LNCAP (cell line): ENCODE measurements at regions not wholly inside any gene's neighbourhood (a gene's known extent, or its start where the extent isn't known, plus 50 kb on each side); places are given as distances from the start of the nearest gene placed in this dataset.

Source experiments
- CTCF ChIP-seq: fragments of 450-650 bp; IDR thresholded peaks from 2 replicates; pipeline ENCODE4 v1.5.1; 2017; ENCODE audit warnings: mild to moderate bottlenecking

GRCh38 chr2:16050261-16050907 is 110.0 kb downstream of the MYCN start:
- TF ChIP-seq CTCF, result no peak

GRCh38 chr2:16049406-16049805 is 109.1 kb downstream of the MYCN start:
- no peak for TF ChIP-seq CTCF

- TF ChIP-seq CTCF, result no peak
Observed at GRCh38 chr2:16048466-16048865, 108.1 kb downstream of the MYCN start.

- TF ChIP-seq CTCF, result no peak
Observed at GRCh38 chr2:16047701-16048100, 107.4 kb downstream of the MYCN start.

DNA sequence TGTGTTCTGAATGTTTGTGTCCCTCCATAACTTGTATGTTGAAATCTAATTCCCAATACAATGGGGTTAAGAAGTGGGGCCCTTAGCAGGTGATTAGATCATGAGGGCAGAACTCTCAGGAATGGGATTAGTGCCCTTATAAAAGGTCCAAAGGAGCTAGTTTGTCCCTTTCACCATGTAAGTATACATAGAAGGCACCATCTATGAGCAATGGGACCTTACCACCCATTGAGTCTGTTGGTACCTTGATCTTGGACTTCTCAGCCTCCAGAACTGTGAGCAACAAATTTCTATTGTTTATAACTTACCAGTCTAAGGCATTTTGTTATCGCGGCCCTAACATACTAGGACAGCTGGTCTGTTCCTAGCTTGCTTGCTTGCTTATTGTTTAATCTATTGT is 106.3 kb downstream of the MYCN start:
- TF ChIP-seq CTCF, result no peak

DNA sequence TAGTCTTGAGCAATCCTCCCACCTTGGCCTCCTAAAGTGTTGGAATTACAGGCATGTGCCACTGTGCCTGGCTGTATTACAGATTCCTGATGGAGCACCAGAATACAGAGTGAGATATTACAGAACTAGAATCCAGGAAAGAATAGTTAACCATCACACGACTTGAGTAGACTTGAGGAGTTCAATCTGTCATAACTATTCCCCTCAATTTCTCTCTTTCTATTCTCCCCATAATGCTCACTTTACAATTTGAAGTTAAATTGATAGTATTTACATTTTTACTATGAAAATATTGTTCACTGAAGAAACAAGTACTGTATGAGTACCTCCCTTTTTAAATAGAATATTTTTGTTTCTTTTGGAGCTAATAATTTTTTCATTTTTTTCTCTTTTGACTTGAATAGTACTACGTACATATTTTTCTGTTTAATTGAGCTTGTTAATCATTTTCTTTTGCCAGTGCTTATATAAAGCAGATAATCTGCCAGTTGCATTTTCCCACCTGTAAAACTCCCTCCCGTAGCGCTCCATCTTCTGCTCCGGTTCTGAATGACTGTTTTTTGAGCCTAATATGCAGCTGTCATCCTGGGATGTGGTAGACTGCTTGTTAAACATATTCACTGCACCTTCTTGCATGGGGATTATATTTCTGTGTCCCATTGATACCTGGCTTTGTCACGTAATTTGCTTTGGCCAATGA is 105.5 kb downstream of the MYCN start:
- no peak for TF ChIP-seq CTCF

DNA sequence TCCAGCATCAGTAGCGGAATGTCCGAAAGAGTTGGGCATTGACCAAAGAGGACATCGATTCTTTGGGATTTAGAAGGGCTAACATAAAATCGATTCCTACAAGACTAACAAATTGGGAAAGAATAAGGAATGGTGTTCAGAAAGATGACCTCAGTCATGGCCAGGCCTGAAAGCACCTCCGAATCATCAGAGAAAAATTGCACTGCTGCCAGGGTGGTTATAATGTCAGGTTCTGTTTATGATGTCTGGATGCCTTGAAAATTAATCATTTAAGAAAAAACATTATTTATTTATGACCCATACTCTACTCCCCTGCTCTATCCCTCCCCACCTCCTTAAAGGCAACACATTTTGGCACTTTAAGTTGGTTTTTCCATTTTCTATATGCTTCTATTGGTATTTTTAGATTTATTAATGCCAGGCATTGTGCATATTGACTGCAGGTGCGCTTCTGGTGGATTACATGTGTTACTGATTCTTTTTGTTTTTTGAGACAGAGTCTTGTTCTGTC is 104.7 kb downstream of the MYCN start:
- no peak for TF ChIP-seq CTCF
